ENCODE measurements at regions not wholly inside any gene's neighbourhood (a gene's known extent, or its start where the extent isn't known, plus 50 kb on each side); places are given as distances from the start of the nearest gene placed in this dataset.

DNA sequence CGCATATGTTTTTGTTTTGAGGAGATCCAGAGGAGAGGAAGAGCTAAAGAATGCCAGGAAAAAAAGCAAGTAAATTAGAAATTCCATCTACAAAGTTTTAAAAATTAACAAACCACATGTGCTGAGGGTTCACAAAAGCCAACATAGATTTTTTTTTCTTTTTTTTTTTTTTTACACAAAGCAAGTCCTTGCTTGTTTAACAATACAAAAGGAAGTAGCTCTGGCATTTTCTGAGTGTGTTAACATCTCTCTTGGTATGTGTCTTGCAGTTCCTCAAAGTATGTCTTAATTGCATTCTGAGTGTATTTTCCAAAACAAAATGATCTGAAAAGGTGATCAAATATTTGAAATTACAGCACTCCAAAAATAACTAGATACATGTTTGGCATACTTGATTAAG, 1682.7 kb upstream of the AGA start:
- peaks cover 4 to 9% of the 10 kb centered on the region in 2 donors for H3K9me3 ChIP-seq (ENCODE audit: control insufficient read depth in 1 of 2, low read length in 2 of 2)
- no peaks in the 10 kb centered on the region for H3K4me1 ChIP-seq (ENCODE audit: control insufficient read depth in 1 of 2, insufficient read depth in 2 of 2, low read length in 2 of 2)
- H3K27me3 ChIP-seq (ENCODE audit: control insufficient read depth in 1 of 2, insufficient read depth in 2 of 2, low read length in 2 of 2) = no peaks in the 10 kb centered on the region
- H3K36me3 ChIP-seq (ENCODE audit: control insufficient read depth in 1 of 2, insufficient read depth in 2 of 2, low read length in 2 of 2) = no peaks in the 10 kb centered on the region
- no peak overlapping the region for H3K9ac ChIP-seq (ENCODE audit: low read depth in 1 of 2, low read length in 2 of 2)
- no peak overlapping the region for H3K4me3 ChIP-seq (ENCODE audit: low read depth in 1 of 2, low read length in 2 of 2)
- no peak overlapping the region for H3K27ac ChIP-seq (ENCODE audit: low read depth, low read length)

DNA sequence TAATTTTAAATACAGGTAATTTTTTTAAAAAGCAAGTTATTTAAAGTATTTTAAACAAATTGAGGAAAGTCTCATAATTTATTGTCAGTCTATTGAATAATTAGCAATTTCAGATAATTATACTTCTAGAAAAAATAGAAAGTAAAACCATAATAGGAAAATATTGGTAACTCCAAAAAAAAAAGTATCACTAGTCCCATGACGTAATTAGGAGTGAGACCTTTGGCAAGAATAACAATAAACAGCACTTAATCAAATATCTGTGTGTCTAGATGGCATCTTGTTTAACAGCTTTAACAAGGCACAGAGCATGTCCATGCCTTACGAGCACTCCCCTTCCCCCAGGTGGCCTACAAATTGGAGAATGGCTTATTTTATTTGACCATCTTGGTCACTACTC, 1683.6 kb upstream of the AGA start:
- no peak overlapping the region for H3K27ac ChIP-seq (ENCODE audit: low read depth, low read length)
- H3K4me3 ChIP-seq (ENCODE audit: low read depth in 1 of 2, low read length in 2 of 2) = no peak overlapping the region
- no peaks in the 10 kb centered on the region for H3K4me1 ChIP-seq (ENCODE audit: control insufficient read depth in 1 of 2, insufficient read depth in 2 of 2, low read length in 2 of 2)
- peaks cover 4 to 10% of the 10 kb centered on the region in 2 donors for H3K9me3 ChIP-seq (ENCODE audit: control insufficient read depth in 1 of 2, low read length in 2 of 2)
- H3K36me3 ChIP-seq (ENCODE audit: control insufficient read depth in 1 of 2, insufficient read depth in 2 of 2, low read length in 2 of 2) = no peaks in the 10 kb centered on the region
- no peak overlapping the region for H3K9ac ChIP-seq (ENCODE audit: low read depth in 1 of 2, low read length in 2 of 2)
- H3K27me3 ChIP-seq (ENCODE audit: control insufficient read depth in 1 of 2, insufficient read depth in 2 of 2, low read length in 2 of 2) = no peaks in the 10 kb centered on the region

DNA sequence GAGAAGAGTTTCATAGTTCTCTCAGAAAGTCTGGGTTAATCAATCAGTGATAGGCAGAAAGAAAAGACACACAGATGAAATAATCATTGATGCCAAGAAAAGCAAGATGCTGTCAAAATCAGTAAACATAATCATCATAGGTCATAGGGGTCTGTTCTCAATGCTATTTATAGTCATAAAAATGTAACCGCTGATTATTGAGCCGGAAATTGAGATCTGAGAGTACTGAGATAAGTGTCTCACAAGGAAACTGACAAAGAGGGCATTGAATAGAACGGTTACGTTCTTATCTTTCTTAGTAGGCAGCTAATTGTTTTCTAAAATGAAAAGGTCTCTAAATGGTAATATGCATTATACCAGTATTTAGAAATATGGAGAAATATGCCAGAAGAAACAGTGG, 1686.1 kb upstream of the AGA start:
- Histone ChIP-seq H3K36me3 (ENCODE audit: control insufficient read depth in 1 of 2, insufficient read depth in 2 of 2, low read length in 2 of 2) (no peaks in the 10 kb centered on the region), H3K9ac (ENCODE audit: low read depth in 1 of 2, low read length in 2 of 2) (no peak overlapping the region), H3K4me3 (ENCODE audit: low read depth in 1 of 2, low read length in 2 of 2) (no peak overlapping the region), H3K4me1 (ENCODE audit: control insufficient read depth in 1 of 2, insufficient read depth in 2 of 2, low read length in 2 of 2) (no peaks in the 10 kb centered on the region), H3K9me3 (ENCODE audit: control insufficient read depth in 1 of 2, low read length in 2 of 2) (peaks cover 2 to 13% of the 10 kb centered on the region in 2 donors), H3K27ac (ENCODE audit: low read depth, low read length) (no peak overlapping the region), H3K27me3 (ENCODE audit: control insufficient read depth in 1 of 2, insufficient read depth in 2 of 2, low read length in 2 of 2) (no peaks in the 10 kb centered on the region)

DNA sequence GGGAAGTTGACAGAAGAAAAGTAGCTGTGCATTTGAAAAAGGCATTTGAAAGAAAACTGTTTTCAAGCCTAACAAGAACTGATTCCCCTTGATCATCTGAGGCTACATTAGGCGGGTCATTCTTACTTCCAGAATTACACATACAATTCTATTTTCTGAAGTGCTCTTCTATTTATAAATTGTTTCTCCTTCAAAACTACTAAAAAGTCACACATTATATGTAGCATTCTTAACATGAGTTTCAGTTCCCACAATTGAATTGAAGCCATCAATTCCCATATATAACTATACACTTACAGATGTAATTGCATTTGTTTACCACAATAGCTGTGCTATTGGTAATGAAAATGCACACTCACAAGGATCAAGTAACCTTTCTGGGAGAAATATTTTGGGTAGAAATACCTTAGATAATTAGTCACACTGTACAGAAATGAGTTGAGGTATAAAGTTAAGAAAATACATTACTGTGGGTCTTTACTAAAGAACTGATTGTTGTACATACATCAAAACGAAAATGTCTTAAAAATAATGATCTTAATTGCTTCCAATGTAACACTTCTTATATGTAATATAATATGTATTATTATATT, 1688.0 kb upstream of the AGA start:
- Histone ChIP-seq H3K27ac (ENCODE audit: low read depth, low read length) (no peak overlapping the region), H3K9me3 (ENCODE audit: control insufficient read depth in 1 of 2, low read length in 2 of 2) (peaks cover 0 to 3% of the 10 kb centered on the region in 2 donors), H3K4me1 (ENCODE audit: control insufficient read depth in 1 of 2, insufficient read depth in 2 of 2, low read length in 2 of 2) (no peaks in the 10 kb centered on the region), H3K4me3 (ENCODE audit: low read depth in 1 of 2, low read length in 2 of 2) (no peak overlapping the region), H3K36me3 (ENCODE audit: control insufficient read depth in 1 of 2, insufficient read depth in 2 of 2, low read length in 2 of 2) (no peaks in the 10 kb centered on the region), H3K9ac (ENCODE audit: low read depth in 1 of 2, low read length in 2 of 2) (no peak overlapping the region), H3K27me3 (ENCODE audit: control insufficient read depth in 1 of 2, insufficient read depth in 2 of 2, low read length in 2 of 2) (no peaks in the 10 kb centered on the region)

DNA sequence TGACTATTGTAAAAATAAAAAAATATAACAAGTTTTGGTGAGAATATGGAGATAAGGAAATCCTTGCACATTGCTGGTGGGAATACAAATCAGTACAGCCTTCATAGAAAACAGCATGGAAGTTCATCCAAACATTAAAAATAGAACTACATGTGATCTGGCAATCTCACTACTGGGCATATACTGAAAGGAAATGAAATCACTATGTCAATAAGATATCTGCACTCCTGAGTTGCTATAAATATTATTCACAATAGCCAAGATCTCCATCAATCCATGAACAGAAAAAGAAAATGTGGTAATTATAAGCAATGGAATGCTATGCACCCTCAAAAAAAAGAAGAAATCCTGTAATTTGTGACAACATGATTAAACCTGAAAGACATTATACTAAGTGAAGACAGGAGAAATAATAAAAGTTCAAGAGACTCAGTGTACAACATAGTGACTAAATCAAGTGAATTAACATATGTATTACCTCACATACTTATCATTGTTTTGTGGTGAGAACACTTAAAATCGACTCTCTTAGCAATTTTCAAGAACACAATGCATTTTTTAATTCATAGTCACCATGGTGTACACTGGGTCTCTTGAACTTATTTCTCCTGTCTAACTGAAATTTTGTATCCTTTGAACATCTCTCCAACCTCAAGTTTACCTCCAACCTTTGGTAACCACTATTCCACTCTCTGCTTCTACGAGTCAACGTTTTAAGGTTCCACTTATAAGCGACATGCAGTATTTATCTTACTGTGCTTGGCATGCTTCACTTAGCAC, 1703.7 kb upstream of the AGA start:
- H3K4me1 ChIP-seq (ENCODE audit: control insufficient read depth in 1 of 2, insufficient read depth in 2 of 2, low read length in 2 of 2) = no peaks in the 10 kb centered on the region
- no peak overlapping the region for H3K4me3 ChIP-seq (ENCODE audit: low read depth in 1 of 2, low read length in 2 of 2)
- no peak overlapping the region for H3K27ac ChIP-seq (ENCODE audit: low read depth, low read length)
- no peaks in the 10 kb centered on the region for H3K27me3 ChIP-seq (ENCODE audit: control insufficient read depth in 1 of 2, insufficient read depth in 2 of 2, low read length in 2 of 2)
- H3K9me3 ChIP-seq (ENCODE audit: control insufficient read depth in 1 of 2, low read length in 2 of 2) = peaks cover 0 to 3% of the 10 kb centered on the region in 2 donors
- H3K9ac ChIP-seq (ENCODE audit: low read depth in 1 of 2, low read length in 2 of 2) = no peak overlapping the region
- no peaks in the 10 kb centered on the region for H3K36me3 ChIP-seq (ENCODE audit: control insufficient read depth in 1 of 2, insufficient read depth in 2 of 2, low read length in 2 of 2)

DNA sequence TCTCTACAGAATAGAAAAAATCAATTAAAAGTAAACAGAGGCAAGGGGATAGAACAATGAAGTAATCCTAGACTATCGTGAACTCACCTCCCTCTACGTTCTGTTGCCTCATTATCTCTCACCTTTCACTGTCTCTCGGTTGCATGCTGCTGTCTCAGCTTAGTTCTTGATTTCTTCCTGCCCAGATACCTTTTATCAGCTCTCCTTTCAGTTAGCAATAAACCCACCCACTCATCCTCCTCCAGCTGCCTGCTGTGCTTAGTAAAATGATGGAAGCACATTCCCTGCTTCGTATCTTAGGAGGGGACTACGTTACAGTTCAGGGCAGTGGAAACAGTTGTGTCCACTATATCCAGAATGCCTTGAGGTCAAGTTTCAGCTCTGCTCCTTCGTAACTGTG, 1709.5 kb upstream of the AGA start:
- no peaks in the 10 kb centered on the region for H3K27me3 ChIP-seq (ENCODE audit: control insufficient read depth in 1 of 2, insufficient read depth in 2 of 2, low read length in 2 of 2)
- H3K4me3 ChIP-seq (ENCODE audit: low read depth in 1 of 2, low read length in 2 of 2) = no peak overlapping the region
- H3K27ac ChIP-seq (ENCODE audit: low read depth, low read length) = no peak overlapping the region
- no peak overlapping the region for H3K9ac ChIP-seq (ENCODE audit: low read depth in 1 of 2, low read length in 2 of 2)
- H3K9me3 ChIP-seq (ENCODE audit: control insufficient read depth in 1 of 2, low read length in 2 of 2) = peaks cover 0 to 3% of the 10 kb centered on the region in 2 donors
- H3K4me1 ChIP-seq (ENCODE audit: control insufficient read depth in 1 of 2, insufficient read depth in 2 of 2, low read length in 2 of 2) = no peaks in the 10 kb centered on the region
- no peaks in the 10 kb centered on the region for H3K36me3 ChIP-seq (ENCODE audit: control insufficient read depth in 1 of 2, insufficient read depth in 2 of 2, low read length in 2 of 2)

GRCh38 chr4:179163147-179163546, 1720.9 kb upstream of the AGA start:
- no peak overlapping the region for H3K27ac ChIP-seq (ENCODE audit: low read depth, low read length)
- H3K27me3 ChIP-seq (ENCODE audit: control insufficient read depth in 1 of 2, insufficient read depth in 2 of 2, low read length in 2 of 2) = no peaks in the 10 kb centered on the region
- H3K36me3 ChIP-seq (ENCODE audit: control insufficient read depth in 1 of 2, insufficient read depth in 2 of 2, low read length in 2 of 2) = no peaks in the 10 kb centered on the region
- H3K9ac ChIP-seq (ENCODE audit: low read depth in 1 of 2, low read length in 2 of 2) = no peak overlapping the region
- H3K4me1 ChIP-seq (ENCODE audit: control insufficient read depth in 1 of 2, insufficient read depth in 2 of 2, low read length in 2 of 2) = no peaks in the 10 kb centered on the region
- peaks cover 0 to 8% of the 10 kb centered on the region in 2 donors for H3K9me3 ChIP-seq (ENCODE audit: control insufficient read depth in 1 of 2, low read length in 2 of 2)
- H3K4me3 ChIP-seq (ENCODE audit: low read depth in 1 of 2, low read length in 2 of 2) = no peak overlapping the region

DNA sequence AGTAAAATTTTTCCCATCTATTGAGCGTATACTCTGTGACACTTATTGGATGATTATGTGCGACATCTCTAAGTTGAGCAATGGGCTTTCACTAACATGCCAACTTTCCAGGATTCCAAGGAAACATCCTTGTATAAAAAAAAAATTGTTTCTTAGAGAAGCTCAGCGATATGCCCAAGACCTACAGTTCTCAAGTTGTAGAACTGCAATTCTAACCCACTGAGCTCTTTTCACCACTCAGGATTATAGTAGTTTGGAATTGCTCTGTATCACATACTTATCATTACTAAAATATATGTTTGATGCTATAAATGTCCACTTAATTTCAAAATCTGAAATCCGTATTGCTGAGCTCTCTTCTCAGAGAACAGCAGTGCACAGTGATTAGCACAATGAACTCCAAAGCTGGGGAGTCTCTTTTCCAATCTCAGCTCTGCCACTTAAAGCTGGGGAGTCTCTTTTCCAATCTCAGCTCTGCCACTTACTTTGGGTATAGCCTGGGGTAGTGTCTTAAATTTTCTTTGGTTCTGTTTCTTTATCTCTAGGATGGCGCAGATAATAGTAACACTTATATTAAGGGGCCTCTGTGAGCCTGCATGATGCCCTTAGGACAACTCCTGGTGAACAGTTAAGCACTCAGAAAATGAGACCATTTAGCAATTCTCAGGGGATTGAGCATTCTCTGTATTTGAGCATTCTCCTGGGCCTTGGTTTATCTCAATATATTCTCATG, 1722.2 kb upstream of the AGA start:
- Histone ChIP-seq H3K9ac (ENCODE audit: low read depth in 1 of 2, low read length in 2 of 2) (no peak overlapping the region), H3K4me1 (ENCODE audit: control insufficient read depth in 1 of 2, insufficient read depth in 2 of 2, low read length in 2 of 2) (no peaks in the 10 kb centered on the region), H3K36me3 (ENCODE audit: control insufficient read depth in 1 of 2, insufficient read depth in 2 of 2, low read length in 2 of 2) (no peaks in the 10 kb centered on the region), H3K9me3 (ENCODE audit: control insufficient read depth in 1 of 2, low read length in 2 of 2) (peaks cover 0 to 8% of the 10 kb centered on the region in 2 donors), H3K4me3 (ENCODE audit: low read depth in 1 of 2, low read length in 2 of 2) (no peak overlapping the region), H3K27me3 (ENCODE audit: control insufficient read depth in 1 of 2, insufficient read depth in 2 of 2, low read length in 2 of 2) (no peaks in the 10 kb centered on the region), H3K27ac (ENCODE audit: low read depth, low read length) (no peak overlapping the region)

- Histone ChIP-seq H3K9ac (ENCODE audit: low read depth in 1 of 2, low read length in 2 of 2) (no peak overlapping the region), H3K27me3 (ENCODE audit: control insufficient read depth in 1 of 2, insufficient read depth in 2 of 2, low read length in 2 of 2) (no peaks in the 10 kb centered on the region), H3K27ac (ENCODE audit: low read depth, low read length) (no peak overlapping the region), H3K36me3 (ENCODE audit: control insufficient read depth in 1 of 2, insufficient read depth in 2 of 2, low read length in 2 of 2) (no peaks in the 10 kb centered on the region), H3K4me1 (ENCODE audit: control insufficient read depth in 1 of 2, insufficient read depth in 2 of 2, low read length in 2 of 2) (no peaks in the 10 kb centered on the region), H3K9me3 (ENCODE audit: control insufficient read depth in 1 of 2, low read length in 2 of 2) (peaks cover 0 to 8% of the 10 kb centered on the region in 2 donors), H3K4me3 (ENCODE audit: low read depth in 1 of 2, low read length in 2 of 2) (no peak overlapping the region)
These were observed 1722.9 kb upstream of the AGA start for GRCh38 chr4:179165000-179165738.

DNA sequence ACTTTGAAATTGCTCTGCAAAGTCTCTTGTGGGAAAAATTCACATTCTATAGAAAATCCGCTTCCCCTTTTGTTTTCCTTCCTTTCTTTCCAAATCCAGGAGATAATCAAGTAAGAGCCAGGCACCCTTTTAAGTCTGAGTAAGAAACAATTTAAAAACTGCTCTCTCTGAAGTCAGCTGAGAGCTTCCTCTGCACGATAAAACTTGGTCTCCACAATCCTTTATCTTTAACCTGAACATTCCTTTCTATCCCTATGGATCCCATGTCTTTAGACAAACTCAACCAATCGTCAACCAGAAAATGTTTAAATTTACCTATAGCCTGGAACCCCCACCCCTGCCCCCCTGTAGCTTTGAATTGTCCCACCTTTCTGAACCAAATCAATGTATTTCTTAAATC, 1723.6 kb upstream of the AGA start:
- Histone ChIP-seq H3K9ac (ENCODE audit: low read depth in 1 of 2, low read length in 2 of 2) (no peak overlapping the region), H3K27ac (ENCODE audit: low read depth, low read length) (no peak overlapping the region), H3K4me3 (ENCODE audit: low read depth in 1 of 2, low read length in 2 of 2) (no peak overlapping the region), H3K36me3 (ENCODE audit: control insufficient read depth in 1 of 2, insufficient read depth in 2 of 2, low read length in 2 of 2) (no peaks in the 10 kb centered on the region), H3K4me1 (ENCODE audit: control insufficient read depth in 1 of 2, insufficient read depth in 2 of 2, low read length in 2 of 2) (no peaks in the 10 kb centered on the region), H3K9me3 (ENCODE audit: control insufficient read depth in 1 of 2, low read length in 2 of 2) (peaks cover 0 to 8% of the 10 kb centered on the region in 2 donors), H3K27me3 (ENCODE audit: control insufficient read depth in 1 of 2, insufficient read depth in 2 of 2, low read length in 2 of 2) (no peaks in the 10 kb centered on the region)
